Ishikawa (cell line): ENCODE measurements at regions not wholly inside any gene's neighbourhood (a gene's known extent, or its start where the extent isn't known, plus 50 kb on each side); places are given as distances from the start of the nearest gene placed in this dataset.

Experiments
- CEBPB ChIP-seq: IDR thresholded peaks from 2 replicates; pipeline ENCODE4 v1.6.1; 2012
- CREB1 ChIP-seq: IDR thresholded peaks from 2 replicates; pipeline ENCODE4 v1.6.1; 2012; ENCODE audit warnings: low read depth
- EGR1 ChIP-seq: IDR thresholded peaks from 2 replicates; pipeline ENCODE4 v1.6.1; 2012
- EP300 ChIP-seq: IDR thresholded peaks from 2 replicates; pipeline ENCODE4 v1.6.1; 2012; ENCODE audit warnings: borderline replicate concordance
- FOXM1 ChIP-seq: IDR thresholded peaks from 2 replicates; pipeline ENCODE4 v1.6.1; 2012; ENCODE audit warnings: low read depth, borderline replicate concordance
- MAX ChIP-seq: IDR thresholded peaks from 2 replicates; pipeline ENCODE4 v1.6.1; 2012
- NFIC ChIP-seq: IDR thresholded peaks from 2 replicates; pipeline ENCODE4 v1.6.1; 2012
- RAD21 ChIP-seq: IDR thresholded peaks from 2 replicates; pipeline ENCODE4 v1.6.1; 2012; ENCODE audit warnings: low read depth
- REST ChIP-seq: IDR thresholded peaks from 2 replicates; pipeline ENCODE4 v1.6.1; 2012; ENCODE audit warnings: low read depth, mild to moderate bottlenecking
- TAF1 ChIP-seq: IDR thresholded peaks from 2 replicates; pipeline ENCODE4 v1.6.1; 2012; ENCODE audit warnings: low read depth, mild to moderate bottlenecking
- TCF12 ChIP-seq: IDR thresholded peaks from 2 replicates; pipeline ENCODE4 v1.6.1; 2012; ENCODE audit warnings: low read depth
- TEAD4 ChIP-seq: IDR thresholded peaks from 2 replicates; pipeline ENCODE4 v1.6.1; 2012
- USF1 ChIP-seq: IDR thresholded peaks from 2 replicates; pipeline ENCODE4 v1.6.1; 2012
- YY1 ChIP-seq: IDR thresholded peaks from 2 replicates; pipeline ENCODE4 v1.6.1; 2012; ENCODE audit warnings: low read depth
- ZBTB7A ChIP-seq: IDR thresholded peaks from 2 replicates; pipeline ENCODE4 v1.6.1; 2012; ENCODE audit warnings: low read depth

- TF ChIP-seq TCF12 (no peak), REST (no peak), FOXM1 (no peak), NFIC (no peak), MAX (no peak), ZBTB7A (no peak), YY1 (no peak), CREB1 (no peak), RAD21 (no peak)
These were observed 640.0 kb upstream of the ANO3 start for GRCh38 chr11:25691959-25692358.

GRCh38 chr11:25702417-25702816 lies 629.5 kb upstream of the ANO3 start:
- TF ChIP-seq TAF1: no peak
- TF ChIP-seq RAD21: no peak

GRCh38 chr11:25710975-25711374 lies 621.0 kb upstream of the ANO3 start:
- TF ChIP-seq CEBPB (no peak), YY1 (no peak), FOXM1 (no peak), TCF12 (no peak), NFIC (no peak)

GRCh38 chr11:25727944-25728343 lies 604.0 kb upstream of the ANO3 start:
- TF ChIP-seq CEBPB (no peak), TEAD4 (no peak), USF1 (no peak), ZBTB7A (no peak), NFIC (no peak), MAX (no peak), RAD21 (no peak), EGR1 (no peak), REST (no peak), EP300 (no peak), TAF1 (no peak), CREB1 (no peak), TCF12 (no peak)

GRCh38 chr11:25730230-25730629 lies 601.7 kb upstream of the ANO3 start:
- TF ChIP-seq CEBPB (no peak), EGR1 (no peak), CREB1 (no peak), ZBTB7A (no peak), USF1 (no peak), NFIC (no peak), MAX (no peak), REST (no peak), FOXM1 (no peak), TEAD4 (no peak), RAD21 (no peak), EP300 (no peak), TAF1 (no peak), TCF12 (no peak), YY1 (no peak)
